ENCODE measurements at regions not wholly inside any gene's neighbourhood (a gene's known extent, or its start where the extent isn't known, plus 50 kb on each side); places are given as distances from the start of the nearest gene placed in this dataset.

GRCh38 chr15:77540312-77541060, 92.2 kb downstream of the LINGO1 start:
- no peak overlapping the region for H3K18ac ChIP-seq (ENCODE audit: insufficient read length, low read depth, low read length)
- no peak overlapping the region for H4K91ac ChIP-seq (ENCODE audit: insufficient read length, low read depth, low read length)
- no peaks in the 10 kb centered on the region for H3K27me3 ChIP-seq (ENCODE audit: insufficient read depth, low read length)
- no peak overlapping the region for H2BK20ac ChIP-seq (ENCODE audit: low read depth, low read length, poor library complexity, severe bottlenecking)
- H3K9ac ChIP-seq (ENCODE audit: extremely low read depth, insufficient read length, low read length), result no peak overlapping the region
- Mint-ChIP-seq H3K4me1 (peaks cover 61 to 71% of the 10 kb centered on the region in 2 experiments), H3K27ac (no peak overlapping the region; a peak in 1 of 7 replicates), H3K36me3 (ENCODE audit: insufficient read depth in 1 of 3, low read depth in 3 of 3) (no peaks in the 10 kb centered on the region), H3K27me3 (ENCODE audit: low read depth) (peaks cover 20% of the 10 kb centered on the region), H3K4me3 (no peak overlapping the region), H3K9me3 (no peaks in the 10 kb centered on the region; a peak in 1 of 5 replicates)
- no peak overlapping the region for H3K56ac ChIP-seq (ENCODE audit: insufficient read length, low read depth, low read length)
- no peak overlapping the region for H3K23ac ChIP-seq (ENCODE audit: insufficient read length, low read depth, low read length)
- no peaks in the 10 kb centered on the region for H3K9me3 ChIP-seq (ENCODE audit: control insufficient read depth, low read depth, low read length)
- no peak overlapping the region for H4K5ac ChIP-seq (ENCODE audit: insufficient read length, low read depth, low read length)
- no peaks in the 10 kb centered on the region for H3K79me2 ChIP-seq (ENCODE audit: insufficient read depth, low read length)
- peaks cover 25% of the 10 kb centered on the region for H3K4me1 ChIP-seq (ENCODE audit: insufficient read depth, low read length)
- no peak overlapping the region for H2BK12ac ChIP-seq (ENCODE audit: insufficient read length, low read depth, low read length)
- no peaks in the 10 kb centered on the region for H3K23me2 ChIP-seq (ENCODE audit: insufficient read length, low read depth, low read length, poor library complexity, severe bottlenecking)
- H2AFZ ChIP-seq (ENCODE audit: low read length), result no peak overlapping the region
- no peak overlapping the region for H2AK5ac ChIP-seq (ENCODE audit: insufficient read length, low read length)
- no peaks in the 10 kb centered on the region for H4K20me1 ChIP-seq (ENCODE audit: control insufficient read depth, insufficient read depth, insufficient read length)
- DNase-seq, result no peak
- TF ChIP-seq, protein P1, sequence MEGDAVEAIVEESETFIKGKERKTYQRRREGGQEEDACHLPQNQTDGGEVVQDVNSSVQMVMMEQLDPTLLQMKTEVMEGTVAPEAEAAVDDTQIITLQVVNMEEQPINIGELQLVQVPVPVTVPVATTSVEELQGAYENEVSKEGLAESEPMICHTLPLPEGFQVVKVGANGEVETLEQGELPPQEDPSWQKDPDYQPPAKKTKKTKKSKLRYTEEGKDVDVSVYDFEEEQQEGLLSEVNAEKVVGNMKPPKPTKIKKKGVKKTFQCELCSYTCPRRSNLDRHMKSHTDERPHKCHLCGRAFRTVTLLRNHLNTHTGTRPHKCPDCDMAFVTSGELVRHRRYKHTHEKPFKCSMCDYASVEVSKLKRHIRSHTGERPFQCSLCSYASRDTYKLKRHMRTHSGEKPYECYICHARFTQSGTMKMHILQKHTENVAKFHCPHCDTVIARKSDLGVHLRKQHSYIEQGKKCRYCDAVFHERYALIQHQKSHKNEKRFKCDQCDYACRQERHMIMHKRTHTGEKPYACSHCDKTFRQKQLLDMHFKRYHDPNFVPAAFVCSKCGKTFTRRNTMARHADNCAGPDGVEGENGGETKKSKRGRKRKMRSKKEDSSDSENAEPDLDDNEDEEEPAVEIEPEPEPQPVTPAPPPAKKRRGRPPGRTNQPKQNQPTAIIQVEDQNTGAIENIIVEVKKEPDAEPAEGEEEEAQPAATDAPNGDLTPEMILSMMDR (conservative IDR thresholded peaks at IDR 0.05), result no peak
- H2BK120ac ChIP-seq (ENCODE audit: low read depth, low read length, poor library complexity, severe bottlenecking), result no peak overlapping the region
- H3K79me1 ChIP-seq (ENCODE audit: insufficient read depth, low read depth, low read length, poor library complexity, severe bottlenecking), result no peaks in the 10 kb centered on the region
- H2BK15ac ChIP-seq (ENCODE audit: low read depth, low read length), result no peak overlapping the region
- no CpG with 5 or more reads among the region's 13 CpGs for WGBS (ENCODE audit: extremely low coverage, insufficient read length, low lambda C conversion rate)
- H3K4me2 ChIP-seq (ENCODE audit: insufficient read depth, insufficient read length, low read length), result no peak overlapping the region
- H3K14ac ChIP-seq (ENCODE audit: insufficient read depth, low read length), result no peak overlapping the region
- H3K4ac ChIP-seq (ENCODE audit: low read depth, low read length), result no peak overlapping the region
- no peak overlapping the region for H3T11ph ChIP-seq (ENCODE audit: low read length)
- no peak overlapping the region for H3K27ac ChIP-seq (ENCODE audit: insufficient read length, low read depth, low read length)
- H2BK5ac ChIP-seq (ENCODE audit: insufficient read length, low read length), result no peak overlapping the region
- H4K8ac ChIP-seq (replicated peaks; ENCODE audit: insufficient read length, low read depth, low read length), result no peak overlapping the region

Data from H9 (cell line).